GM03348 (cell line): ENCODE measurements at regions not wholly inside any gene's neighbourhood (a gene's known extent, or its start where the extent isn't known, plus 50 kb on each side); places are given as distances from the start of the nearest gene placed in this dataset.
"Not testable (repeated sequence)": the region's sequence is repeated elsewhere in the genome, so short reads cannot be mapped to it uniquely, and the experiment has no call there.

Experiments used
- DNase-seq: peaks from one replicate; pipeline ENCODE4 v3.0.0; 2012; ENCODE audit warnings: low spot score

DNA sequence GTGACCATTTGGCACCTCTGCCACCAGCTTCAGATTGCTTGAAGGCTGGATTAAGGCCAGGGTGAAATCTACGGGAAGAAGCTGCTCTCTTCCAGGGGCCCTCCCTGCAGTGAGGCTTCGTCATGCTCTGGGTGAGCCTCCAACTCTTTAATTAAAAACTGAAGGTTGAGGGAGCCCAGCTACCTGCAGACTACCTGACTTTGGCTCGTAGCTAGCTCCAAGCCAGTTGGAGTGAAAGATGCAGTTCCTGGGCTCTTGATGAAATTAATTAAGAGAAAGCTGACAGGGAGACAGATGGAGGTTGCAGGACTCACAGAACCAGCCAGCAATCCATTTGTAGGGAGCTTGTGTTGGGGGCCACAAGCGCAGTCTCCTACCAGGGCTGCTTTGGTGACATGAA lies 168.5 kb upstream of the SFSWAP start:
- no peak for DNase-seq

DNA sequence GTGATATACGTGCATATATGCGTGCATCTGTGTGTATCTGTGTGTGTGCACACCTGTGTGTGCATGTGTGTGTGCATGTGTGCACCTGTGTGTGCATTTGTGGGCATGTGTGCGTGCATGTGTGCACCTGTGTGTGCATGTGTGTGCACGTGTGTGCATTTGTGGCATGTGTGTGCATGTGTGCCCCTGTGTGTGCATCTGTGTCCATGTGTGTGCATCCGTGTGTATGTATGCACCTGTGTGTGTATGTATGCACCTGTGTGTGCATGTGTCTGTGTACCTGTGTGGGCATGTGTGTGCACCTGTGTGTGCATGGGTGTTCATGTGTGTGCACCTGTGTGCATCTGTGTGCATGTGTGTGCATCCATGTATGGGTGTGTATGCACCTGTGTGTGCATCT lies 167.8 kb upstream of the SFSWAP start:
- DNase-seq, result no peak

GRCh38 chr12:131547555-131547954 lies 163.3 kb upstream of the SFSWAP start:
- no peak for DNase-seq

GRCh38 chr12:131550121-131550520 lies 160.8 kb upstream of the SFSWAP start:
- no peak for DNase-seq

GRCh38 chr12:131551675-131552491 lies 159.0 kb upstream of the SFSWAP start:
- DNase-seq, result no peak

DNA sequence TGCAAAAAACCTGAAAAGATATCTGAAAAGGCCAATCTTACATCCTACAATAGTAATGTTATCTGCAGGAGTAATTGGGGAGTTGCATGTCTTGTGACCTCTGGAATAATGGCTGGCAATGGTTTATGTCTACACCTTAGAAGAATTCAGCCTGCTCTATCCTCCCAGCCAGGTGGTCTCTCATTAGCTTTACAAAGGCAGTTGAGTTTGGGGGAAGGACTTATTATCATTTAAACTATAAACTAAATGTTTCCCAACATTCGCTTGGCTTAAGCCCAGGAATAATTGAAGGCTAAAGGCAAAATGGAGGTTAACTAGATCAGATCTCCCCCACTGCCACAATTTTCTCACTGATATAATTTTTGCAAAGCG lies 158.4 kb upstream of the SFSWAP start:
- DNase-seq, result no peak

DNA sequence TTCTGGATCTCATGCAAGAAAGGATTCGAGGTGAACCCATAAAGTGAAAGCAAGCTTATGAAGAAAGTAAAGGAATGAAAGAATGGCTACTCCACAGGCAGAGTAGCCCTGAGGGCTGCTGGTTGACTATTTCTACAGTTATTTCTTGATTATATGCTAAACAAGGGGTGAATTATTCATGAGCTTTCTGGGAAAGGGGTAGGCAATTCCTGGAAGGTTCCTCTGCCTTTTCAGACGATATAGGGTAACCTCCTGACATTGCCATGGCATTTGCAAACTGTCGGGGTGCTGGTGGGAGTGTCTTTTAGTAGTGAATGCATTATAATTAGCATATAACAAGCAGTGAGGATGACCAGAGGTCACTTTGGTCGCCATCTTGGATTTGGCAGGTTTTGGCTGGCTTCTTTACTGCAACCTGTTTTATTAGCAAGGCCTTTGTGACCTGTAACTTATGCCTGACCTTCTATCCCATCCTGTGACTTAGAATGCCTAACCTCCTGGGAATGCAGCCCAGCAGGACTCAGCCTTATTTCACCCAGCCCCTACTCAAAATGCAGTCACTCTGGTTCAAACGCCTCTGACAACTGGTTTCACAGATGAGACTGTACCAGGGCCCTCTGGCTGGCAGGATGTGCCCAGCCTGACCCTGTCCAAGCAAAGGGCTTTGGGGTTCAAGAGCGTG lies 157.7 kb upstream of the SFSWAP start:
- no peak for DNase-seq

DNA sequence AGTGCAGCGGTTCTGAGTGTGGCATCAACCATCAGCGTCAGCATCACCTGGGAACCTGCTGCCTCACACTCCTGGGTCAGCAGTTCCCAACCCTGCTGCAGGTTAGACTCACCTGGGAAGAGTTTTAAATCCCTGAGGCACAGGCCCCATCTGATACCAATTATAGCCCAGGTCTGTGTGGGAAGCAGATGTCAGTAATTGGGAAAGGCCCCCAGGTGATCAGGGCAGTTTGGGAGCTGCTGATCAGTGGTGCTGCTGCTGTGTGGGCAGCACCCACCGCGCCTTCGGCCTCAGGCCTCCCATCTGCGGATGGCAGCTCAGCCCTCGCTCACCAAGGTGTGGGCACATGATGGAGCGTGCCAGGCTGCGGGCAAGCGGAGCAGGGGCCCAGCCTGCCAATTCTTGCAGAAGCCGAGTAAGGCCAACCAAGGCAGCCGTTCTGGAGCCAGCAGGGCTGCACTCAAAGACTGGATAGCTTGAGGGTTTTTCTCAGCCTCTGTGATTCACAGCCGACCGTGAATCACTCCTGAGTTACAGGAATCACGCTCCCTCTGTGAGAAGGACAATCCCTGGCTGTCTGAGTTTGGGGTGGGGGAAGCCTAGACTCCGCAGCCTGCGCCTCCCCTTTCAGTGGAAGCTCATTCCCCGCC lies 155.6 kb upstream of the SFSWAP start:
- DNase-seq, result no peak

DNA sequence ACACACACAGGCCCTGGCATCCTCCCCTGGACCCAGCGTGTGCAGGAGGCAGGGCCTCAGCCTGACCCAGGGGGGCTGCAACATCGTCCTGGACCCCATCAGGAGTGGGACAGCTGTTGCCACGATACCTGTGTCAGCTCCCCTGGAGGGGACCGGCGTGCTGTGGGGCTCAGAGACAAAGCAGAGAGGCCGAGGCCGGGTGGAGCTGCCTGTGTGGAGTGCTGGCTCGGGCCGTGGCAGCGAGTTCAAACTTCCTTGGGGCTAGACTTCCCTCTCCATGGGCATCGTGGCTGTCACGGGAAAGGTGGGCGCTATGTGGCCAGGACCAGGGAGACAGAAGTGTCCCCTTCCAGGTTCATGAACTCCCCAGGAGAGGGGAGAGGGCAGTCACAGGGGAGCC lies 155.0 kb upstream of the SFSWAP start:
- DNase-seq, result no peak

GRCh38 chr12:131557078-131557709 lies 153.7 kb upstream of the SFSWAP start:
- no peak for DNase-seq

GRCh38 chr12:131559517-131560516 lies 151.1 kb upstream of the SFSWAP start:
- no peak for DNase-seq

DNA sequence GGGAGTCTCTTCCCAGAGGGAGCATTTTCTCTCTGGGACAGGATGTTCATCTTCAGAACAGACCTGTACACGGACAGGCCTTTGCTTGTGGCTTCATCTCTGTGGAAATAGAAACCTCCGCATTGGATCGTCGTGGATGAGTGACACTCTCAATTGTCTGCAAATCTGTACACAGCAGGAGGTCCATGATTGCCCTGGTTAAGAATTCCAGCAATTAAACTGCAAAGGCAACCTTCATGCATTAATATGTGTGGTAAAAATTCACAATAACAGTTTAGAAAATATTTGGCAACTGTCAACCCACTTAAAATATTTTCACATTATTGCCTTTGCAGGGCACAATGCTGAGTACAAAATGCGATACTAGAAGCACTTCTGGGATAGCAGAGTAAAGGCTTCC lies 149.8 kb upstream of the SFSWAP start:
- DNase-seq, result no peak

DNA sequence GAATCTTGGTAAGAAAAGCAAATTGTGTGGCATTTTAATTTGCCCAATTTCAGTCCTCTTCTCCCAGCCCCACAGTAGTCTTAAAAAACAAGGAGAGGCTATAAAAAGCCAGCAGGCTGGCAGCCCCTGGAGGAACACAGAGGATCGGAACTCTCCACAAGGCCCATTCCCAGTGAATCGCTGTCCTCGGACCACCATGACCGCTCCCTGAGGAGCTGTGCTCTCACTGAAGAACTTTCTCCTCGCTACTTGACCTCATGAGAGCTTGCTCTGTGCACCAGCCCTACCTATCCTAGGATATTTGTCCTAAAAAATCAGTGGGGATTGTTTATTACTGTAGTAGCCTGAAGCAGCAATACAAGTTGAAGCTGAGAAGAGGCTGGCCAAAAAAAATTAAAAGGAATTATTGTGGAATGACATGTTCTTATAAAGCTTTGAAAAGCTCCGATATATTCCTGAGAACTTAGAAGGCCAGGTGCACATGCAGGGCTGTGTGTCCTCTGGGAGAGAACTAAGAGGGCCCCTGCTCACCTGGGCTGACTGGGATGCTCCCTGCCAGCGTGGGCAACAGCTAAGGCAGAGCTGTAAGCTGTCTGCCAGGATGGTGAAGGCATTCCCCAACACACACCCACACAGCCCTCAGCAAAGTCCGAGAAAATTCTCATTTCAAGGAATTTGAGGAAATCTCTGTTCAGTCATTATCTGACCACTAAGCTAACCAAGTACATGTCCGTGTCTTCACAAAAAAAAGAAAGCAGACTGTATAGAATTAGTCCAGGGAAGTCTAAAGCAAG lies 148.8 kb upstream of the SFSWAP start:
- no peak for DNase-seq

DNA sequence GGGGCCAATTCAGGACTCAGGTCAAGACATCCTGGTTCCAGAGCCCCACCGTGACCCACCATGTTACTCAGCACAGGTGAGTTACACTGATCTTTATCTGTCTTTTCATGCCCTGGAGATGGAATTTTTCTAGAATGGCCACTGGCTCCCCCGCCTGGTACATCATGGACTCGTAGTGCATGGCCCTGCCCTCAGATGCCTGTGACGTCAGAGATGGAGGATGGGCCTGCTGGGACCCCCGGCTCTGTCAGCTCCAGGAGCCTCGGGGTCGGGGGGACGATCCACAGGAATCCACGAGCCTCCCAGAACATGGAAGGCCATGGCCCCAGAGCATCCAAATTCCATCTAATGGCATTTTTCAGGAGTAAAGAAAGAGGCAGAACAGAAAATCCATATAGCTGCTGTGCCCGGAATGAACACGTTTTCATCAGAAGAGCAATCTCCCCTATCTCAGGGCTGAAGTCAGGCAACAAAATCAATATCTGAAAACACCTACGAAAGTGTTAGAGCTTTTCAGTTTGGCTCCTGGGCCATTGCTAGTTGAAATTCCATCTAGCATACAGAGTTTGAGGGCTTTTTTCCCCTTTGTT lies 146.7 kb upstream of the SFSWAP start:
- not testable (repeated sequence) for DNase-seq

- no peak for DNase-seq
Measured at GRCh38 chr12:131564845-131565244, 146.0 kb upstream of the SFSWAP start.

DNA sequence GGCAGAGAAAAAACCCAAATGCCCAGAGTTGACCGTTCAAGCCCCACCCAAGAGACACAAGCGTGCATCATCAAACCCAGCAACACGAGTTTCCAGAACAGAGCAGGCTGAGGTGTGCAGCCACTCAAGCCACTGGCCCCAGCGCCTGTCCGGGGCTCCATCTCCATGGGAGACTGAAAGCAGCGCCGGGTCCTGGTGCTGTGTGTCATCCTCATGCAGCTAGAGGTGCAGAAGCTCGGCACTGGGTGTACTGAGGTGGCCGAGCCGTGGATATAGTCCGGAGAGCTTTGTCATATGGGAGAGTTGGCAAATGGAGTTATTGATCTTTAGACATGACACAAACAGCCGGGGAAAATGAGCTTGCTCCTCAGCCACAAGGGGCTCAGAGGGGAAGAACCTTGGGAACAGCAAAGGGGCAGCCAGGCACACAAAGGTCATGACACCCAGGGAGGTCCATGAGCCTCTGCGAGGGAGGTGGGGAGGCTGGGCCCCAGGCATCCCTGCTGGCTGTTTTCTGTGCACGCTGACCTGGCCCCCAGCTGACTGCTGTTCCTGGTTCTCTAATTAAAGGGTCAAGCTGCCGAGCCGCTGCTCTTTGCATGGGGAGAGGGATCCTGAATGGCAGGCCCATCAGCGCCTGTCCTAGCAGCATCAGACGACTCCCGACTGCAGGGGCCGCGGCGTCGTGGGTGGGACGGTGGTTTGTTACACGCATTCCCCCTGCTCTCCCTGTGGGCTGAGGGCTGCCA lies 145.4 kb upstream of the SFSWAP start:
- DNase-seq, result no peak

- DNase-seq, result no peak
Measured at GRCh38 chr12:131568336-131568735, 142.6 kb upstream of the SFSWAP start.

GRCh38 chr12:131570596-131570995 lies 140.3 kb upstream of the SFSWAP start:
- DNase-seq, result no peak

GRCh38 chr12:131571827-131572226 lies 139.1 kb upstream of the SFSWAP start:
- DNase-seq, result no peak

DNA sequence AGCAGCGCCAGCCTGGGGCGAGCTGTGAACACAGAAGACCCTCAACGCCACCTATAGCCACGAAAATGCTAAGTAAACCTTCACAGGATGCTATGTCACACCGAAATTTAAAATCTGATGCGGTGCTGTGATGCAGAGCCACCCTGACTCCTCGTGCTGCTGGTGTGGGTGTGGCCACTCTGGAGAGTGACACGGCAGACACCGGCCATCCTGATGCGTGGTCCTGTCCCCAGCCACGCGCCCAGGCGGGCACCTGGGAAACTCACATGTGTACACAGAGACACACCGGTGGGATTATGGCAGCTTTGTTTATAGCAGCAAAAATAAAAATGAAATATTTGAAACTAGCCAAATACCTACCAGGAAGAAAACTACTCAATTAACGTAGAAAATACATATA lies 138.3 kb upstream of the SFSWAP start:
- DNase-seq, result no peak
